ENCODE measurements at regions not wholly inside any gene's neighbourhood (a gene's known extent, or its start where the extent isn't known, plus 50 kb on each side); places are given as distances from the start of the nearest gene placed in this dataset.

DNA sequence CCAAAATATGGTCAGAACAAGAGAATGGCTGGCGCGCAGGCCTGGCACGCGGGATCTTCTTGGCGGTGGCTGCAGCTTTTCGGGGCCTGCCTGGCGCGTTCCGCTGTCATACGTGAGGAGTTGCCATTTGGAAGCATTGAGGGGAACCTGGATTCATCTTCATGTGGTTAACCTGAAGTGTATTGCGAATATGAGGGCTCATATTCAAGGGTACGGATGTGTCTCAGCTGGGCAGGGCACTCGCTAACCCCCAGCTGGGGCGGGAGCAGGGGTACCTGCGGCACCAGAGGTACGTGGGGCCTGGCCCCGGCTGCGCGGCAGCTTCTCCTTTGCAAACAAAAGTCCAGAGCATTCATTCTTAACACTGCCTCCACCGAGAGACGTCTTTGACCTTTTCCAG lies 605.6 kb downstream of the QKI start:
- no peak for TF ChIP-seq EZH2phosphoT487 (IDR thresholded peaks at IDR 0.05; ENCODE audit: insufficient read depth, low read depth)
- no peak for TF ChIP-seq EZH2 (IDR thresholded peaks at IDR 0.05; ENCODE audit: insufficient read depth, poor library complexity, severe bottlenecking)
- no peak overlapping the region for H3K4me2 ChIP-seq (ENCODE audit: unreplicated experiment)
- WGBS, 2 experiments (ENCODE audit: low coverage in 1 of 2, low lambda C conversion rate in 2 of 2, missing lambda C conversion rate in 2 of 2): 78 to 81% methylated on average over 21 of the region's 21 CpGs
- H3K9ac ChIP-seq: no peak overlapping the region
- DNase-seq: no peak
- H3K4me1 ChIP-seq (ENCODE audit: insufficient read depth): no peaks in the 10 kb centered on the region
- no peaks in the 10 kb centered on the region for H3K9me3 ChIP-seq (ENCODE audit: low read depth)
- H3K4me3 ChIP-seq: no peak overlapping the region
- in situ Hi-C loops (cut with MboI): loop anchor here (25.0 kb wide), 1 partner anchor 1242 kb away; no protein-coding TSS in a partner anchor
- H2AFZ ChIP-seq: no peak overlapping the region
- no peak overlapping the region for H3K27ac ChIP-seq
- H3F3A ChIP-seq (ENCODE audit: insufficient read depth): no peaks in the 10 kb centered on the region
- no peaks in the 10 kb centered on the region for H3K79me2 ChIP-seq (ENCODE audit: insufficient read depth)
- no peaks in the 10 kb centered on the region for H3K9me2 ChIP-seq (ENCODE audit: insufficient read depth)
- no peaks in the 10 kb centered on the region for H3K27me3 ChIP-seq (replicated peaks; ENCODE audit: insufficient read depth)
- no peaks in the 10 kb centered on the region for H4K20me1 ChIP-seq (ENCODE audit: insufficient read depth)
- H3K36me3 ChIP-seq (ENCODE audit: low read depth): no peaks in the 10 kb centered on the region

DNA sequence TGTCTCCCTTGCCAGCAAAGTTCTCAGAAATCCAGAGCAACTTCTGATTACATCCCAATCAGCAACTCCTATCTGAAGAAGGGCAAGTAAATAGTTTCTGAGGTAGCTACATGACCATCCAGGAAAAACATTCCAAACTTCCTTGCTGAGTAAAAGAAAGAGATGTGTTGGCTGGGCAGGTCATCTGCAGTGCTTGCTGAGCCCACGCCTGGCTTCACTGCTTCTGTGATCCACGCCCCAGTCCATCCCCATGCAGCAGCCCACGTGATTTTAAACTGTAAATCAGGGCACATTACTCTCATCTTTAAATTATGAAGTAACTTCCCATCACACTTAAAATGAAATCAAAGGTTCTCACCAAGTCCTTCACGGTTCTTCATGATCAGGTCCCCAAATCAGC lies 603.6 kb downstream of the QKI start:
- Histone ChIP-seq H3K79me2 (ENCODE audit: insufficient read depth) (no peaks in the 10 kb centered on the region), H3K9me2 (ENCODE audit: insufficient read depth) (no peaks in the 10 kb centered on the region), H3K4me1 (ENCODE audit: insufficient read depth) (no peaks in the 10 kb centered on the region), H3K27me3 (replicated peaks; ENCODE audit: insufficient read depth) (no peaks in the 10 kb centered on the region), H3K36me3 (ENCODE audit: low read depth) (no peaks in the 10 kb centered on the region), H3K27ac (no peak overlapping the region), H4K20me1 (ENCODE audit: insufficient read depth) (no peaks in the 10 kb centered on the region), H2AFZ (no peak overlapping the region), H3K9me3 (ENCODE audit: low read depth) (no peaks in the 10 kb centered on the region), H3K9ac (no peak overlapping the region), H3F3A (ENCODE audit: insufficient read depth) (no peaks in the 10 kb centered on the region), H3K4me2 (ENCODE audit: unreplicated experiment) (no peak overlapping the region), H3K4me3 (no peak overlapping the region)
- DNase-seq: no peak
- WGBS, 2 experiments (ENCODE audit: low coverage in 1 of 2, low lambda C conversion rate in 2 of 2, missing lambda C conversion rate in 2 of 2): 3 to 11% methylated on average over 4 of the region's 4 CpGs
- TF ChIP-seq EZH2phosphoT487 (IDR thresholded peaks at IDR 0.05; ENCODE audit: insufficient read depth, low read depth) (no peak), EZH2 (IDR thresholded peaks at IDR 0.05; ENCODE audit: insufficient read depth, poor library complexity, severe bottlenecking) (no peak)
- in situ Hi-C loops (cut with MboI): loop anchor here (25.0 kb wide), 1 partner anchor 1244 kb away; no protein-coding TSS in a partner anchor

DNA sequence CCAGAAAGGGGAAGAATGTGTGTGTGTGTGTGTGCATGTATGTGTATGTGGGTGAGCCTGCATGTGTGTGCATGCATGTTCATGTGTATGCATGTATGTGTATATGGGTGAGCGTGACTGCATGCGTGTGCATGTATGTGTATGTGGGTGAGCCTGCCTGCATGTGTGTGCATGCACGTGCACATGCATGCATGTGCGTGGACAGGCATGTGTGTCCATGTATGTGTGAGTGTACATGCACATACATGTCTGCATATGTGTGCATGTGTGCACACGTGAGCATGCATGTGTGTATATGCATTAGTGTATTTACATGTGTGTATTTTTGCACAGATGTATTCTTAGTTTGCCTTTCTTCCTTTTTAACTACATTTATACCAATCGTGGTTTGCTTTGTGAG lies 601.5 kb downstream of the QKI start:
- no peak for DNase-seq
- H3K4me3 ChIP-seq: no peak overlapping the region
- H3F3A ChIP-seq (ENCODE audit: insufficient read depth): no peaks in the 10 kb centered on the region
- H4K20me1 ChIP-seq (ENCODE audit: insufficient read depth): no peaks in the 10 kb centered on the region
- no peaks in the 10 kb centered on the region for H3K4me1 ChIP-seq (ENCODE audit: insufficient read depth)
- no peaks in the 10 kb centered on the region for H3K27me3 ChIP-seq (replicated peaks; ENCODE audit: insufficient read depth)
- no peak overlapping the region for H3K27ac ChIP-seq
- H3K9me3 ChIP-seq (ENCODE audit: low read depth): no peaks in the 10 kb centered on the region
- no peaks in the 10 kb centered on the region for H3K79me2 ChIP-seq (ENCODE audit: insufficient read depth)
- in situ Hi-C loops (cut with MboI): loop anchor here (25.0 kb wide), 1 partner anchor 1246 kb away; no protein-coding TSS in a partner anchor
- 39 to 52% methylated on average over 6 of the region's 6 CpGs for WGBS, 2 experiments (ENCODE audit: low coverage in 1 of 2, low lambda C conversion rate in 2 of 2, missing lambda C conversion rate in 2 of 2)
- no peak for TF ChIP-seq EZH2 (IDR thresholded peaks at IDR 0.05; ENCODE audit: insufficient read depth, poor library complexity, severe bottlenecking)
- no peak for TF ChIP-seq EZH2phosphoT487 (IDR thresholded peaks at IDR 0.05; ENCODE audit: insufficient read depth, low read depth)
- no peaks in the 10 kb centered on the region for H3K9me2 ChIP-seq (ENCODE audit: insufficient read depth)
- H3K9ac ChIP-seq: no peak overlapping the region
- no peak overlapping the region for H2AFZ ChIP-seq
- H3K36me3 ChIP-seq (ENCODE audit: low read depth): no peaks in the 10 kb centered on the region
- no peak overlapping the region for H3K4me2 ChIP-seq (ENCODE audit: unreplicated experiment)

DNA sequence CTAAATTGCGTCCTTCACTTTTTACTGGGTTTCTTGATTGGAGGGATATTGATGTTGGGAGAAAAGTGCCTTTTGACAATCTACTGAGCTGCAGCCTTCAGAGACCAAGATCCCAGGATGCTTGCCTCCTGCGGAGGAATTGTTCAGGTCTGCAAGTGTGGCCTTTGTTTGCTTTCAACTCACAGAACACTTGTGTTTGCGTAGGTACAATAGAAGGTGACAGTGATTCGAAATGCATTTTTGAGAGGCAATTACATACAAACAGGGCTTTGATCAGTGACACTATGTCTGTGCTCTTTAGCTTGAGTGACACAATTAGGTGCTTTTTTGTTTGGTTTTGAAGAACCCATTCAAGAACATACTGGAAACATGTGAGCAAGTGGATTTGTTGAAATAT lies 600.6 kb downstream of the QKI start:
- Histone ChIP-seq H3K9me2 (ENCODE audit: insufficient read depth) (no peaks in the 10 kb centered on the region), H3K36me3 (ENCODE audit: low read depth) (no peaks in the 10 kb centered on the region), H3K4me1 (ENCODE audit: insufficient read depth) (no peaks in the 10 kb centered on the region), H3K4me3 (no peak overlapping the region), H4K20me1 (ENCODE audit: insufficient read depth) (no peaks in the 10 kb centered on the region), H3K9me3 (ENCODE audit: low read depth) (no peaks in the 10 kb centered on the region), H3K27ac (no peak overlapping the region), H3K27me3 (replicated peaks; ENCODE audit: insufficient read depth) (no peaks in the 10 kb centered on the region), H3K4me2 (ENCODE audit: unreplicated experiment) (no peak overlapping the region), H3F3A (ENCODE audit: insufficient read depth) (no peaks in the 10 kb centered on the region), H3K9ac (no peak overlapping the region), H2AFZ (no peak overlapping the region), H3K79me2 (ENCODE audit: insufficient read depth) (no peaks in the 10 kb centered on the region)
- 38 to 45% methylated on average over 4 of the region's 4 CpGs for WGBS, 2 experiments (ENCODE audit: low coverage in 1 of 2, low lambda C conversion rate in 2 of 2, missing lambda C conversion rate in 2 of 2)
- in situ Hi-C loops (cut with MboI): loop anchor here (25.0 kb wide), 1 partner anchor 1247 kb away; no protein-coding TSS in a partner anchor
- DNase-seq: no peak
- TF ChIP-seq EZH2 (IDR thresholded peaks at IDR 0.05; ENCODE audit: insufficient read depth, poor library complexity, severe bottlenecking) (no peak), EZH2phosphoT487 (IDR thresholded peaks at IDR 0.05; ENCODE audit: insufficient read depth, low read depth) (no peak)
